ENCODE measurements at regions not wholly inside any gene's neighbourhood (a gene's known extent, or its start where the extent isn't known, plus 50 kb on each side); places are given as distances from the start of the nearest gene placed in this dataset.

DNA sequence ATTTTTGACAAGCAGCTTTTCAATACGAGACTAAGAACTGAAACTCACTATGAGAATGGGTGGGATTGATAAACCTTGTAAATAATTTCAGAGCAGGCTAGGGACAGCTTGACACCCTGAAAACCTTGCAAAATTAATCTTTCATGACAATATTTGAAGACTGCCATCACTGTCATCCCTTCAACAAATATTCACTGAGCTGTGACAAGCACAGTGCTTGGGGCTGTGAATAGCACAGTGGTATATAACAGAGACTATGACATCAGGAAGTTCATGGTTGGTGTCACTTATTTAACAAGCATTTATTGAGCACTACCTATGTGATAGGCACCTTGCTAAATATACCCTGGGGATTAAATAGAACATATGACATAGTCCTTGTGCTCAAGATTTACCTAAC lies 741.0 kb upstream of the RIOK2 start:
- TF ChIP-seq GABPA (IDR thresholded peaks at IDR 0.05 in 1 of 2, conservative IDR thresholded peaks at IDR 0.05 in 1 of 2), result no peak
- TF ChIP-seq, protein P1, sequence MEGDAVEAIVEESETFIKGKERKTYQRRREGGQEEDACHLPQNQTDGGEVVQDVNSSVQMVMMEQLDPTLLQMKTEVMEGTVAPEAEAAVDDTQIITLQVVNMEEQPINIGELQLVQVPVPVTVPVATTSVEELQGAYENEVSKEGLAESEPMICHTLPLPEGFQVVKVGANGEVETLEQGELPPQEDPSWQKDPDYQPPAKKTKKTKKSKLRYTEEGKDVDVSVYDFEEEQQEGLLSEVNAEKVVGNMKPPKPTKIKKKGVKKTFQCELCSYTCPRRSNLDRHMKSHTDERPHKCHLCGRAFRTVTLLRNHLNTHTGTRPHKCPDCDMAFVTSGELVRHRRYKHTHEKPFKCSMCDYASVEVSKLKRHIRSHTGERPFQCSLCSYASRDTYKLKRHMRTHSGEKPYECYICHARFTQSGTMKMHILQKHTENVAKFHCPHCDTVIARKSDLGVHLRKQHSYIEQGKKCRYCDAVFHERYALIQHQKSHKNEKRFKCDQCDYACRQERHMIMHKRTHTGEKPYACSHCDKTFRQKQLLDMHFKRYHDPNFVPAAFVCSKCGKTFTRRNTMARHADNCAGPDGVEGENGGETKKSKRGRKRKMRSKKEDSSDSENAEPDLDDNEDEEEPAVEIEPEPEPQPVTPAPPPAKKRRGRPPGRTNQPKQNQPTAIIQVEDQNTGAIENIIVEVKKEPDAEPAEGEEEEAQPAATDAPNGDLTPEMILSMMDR (IDR thresholded peaks at IDR 0.05; ENCODE audit: low read depth, low read length, missing input control), result no peak
- no peak for TF ChIP-seq YY1 (IDR thresholded peaks at IDR 0.05)
- TF ChIP-seq, protein P2, sequence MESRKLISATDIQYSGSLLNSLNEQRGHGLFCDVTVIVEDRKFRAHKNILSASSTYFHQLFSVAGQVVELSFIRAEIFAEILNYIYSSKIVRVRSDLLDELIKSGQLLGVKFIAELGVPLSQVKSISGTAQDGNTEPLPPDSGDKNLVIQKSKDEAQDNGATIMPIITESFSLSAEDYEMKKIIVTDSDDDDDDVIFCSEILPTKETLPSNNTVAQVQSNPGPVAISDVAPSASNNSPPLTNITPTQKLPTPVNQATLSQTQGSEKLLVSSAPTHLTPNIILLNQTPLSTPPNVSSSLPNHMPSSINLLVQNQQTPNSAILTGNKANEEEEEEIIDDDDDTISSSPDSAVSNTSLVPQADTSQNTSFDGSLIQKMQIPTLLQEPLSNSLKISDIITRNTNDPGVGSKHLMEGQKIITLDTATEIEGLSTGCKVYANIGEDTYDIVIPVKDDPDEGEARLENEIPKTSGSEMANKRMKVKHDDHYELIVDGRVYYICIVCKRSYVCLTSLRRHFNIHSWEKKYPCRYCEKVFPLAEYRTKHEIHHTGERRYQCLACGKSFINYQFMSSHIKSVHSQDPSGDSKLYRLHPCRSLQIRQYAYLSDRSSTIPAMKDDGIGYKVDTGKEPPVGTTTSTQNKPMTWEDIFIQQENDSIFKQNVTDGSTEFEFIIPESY (IDR thresholded peaks at IDR 0.05), result no peak
- no peak for TF ChIP-seq SP1 (IDR thresholded peaks at IDR 0.05)
- no peak for TF ChIP-seq EGR1 (IDR thresholded peaks at IDR 0.05; ENCODE audit: low read depth in 2 of 2)
- TF ChIP-seq NR2F2 (IDR thresholded peaks at IDR 0.05), result no peak
- no peak for TF ChIP-seq JUND (IDR thresholded peaks at IDR 0.05)
- no peak for TF ChIP-seq TAF1 (conservative IDR thresholded peaks at IDR 0.05)
- TF ChIP-seq, protein P3, sequence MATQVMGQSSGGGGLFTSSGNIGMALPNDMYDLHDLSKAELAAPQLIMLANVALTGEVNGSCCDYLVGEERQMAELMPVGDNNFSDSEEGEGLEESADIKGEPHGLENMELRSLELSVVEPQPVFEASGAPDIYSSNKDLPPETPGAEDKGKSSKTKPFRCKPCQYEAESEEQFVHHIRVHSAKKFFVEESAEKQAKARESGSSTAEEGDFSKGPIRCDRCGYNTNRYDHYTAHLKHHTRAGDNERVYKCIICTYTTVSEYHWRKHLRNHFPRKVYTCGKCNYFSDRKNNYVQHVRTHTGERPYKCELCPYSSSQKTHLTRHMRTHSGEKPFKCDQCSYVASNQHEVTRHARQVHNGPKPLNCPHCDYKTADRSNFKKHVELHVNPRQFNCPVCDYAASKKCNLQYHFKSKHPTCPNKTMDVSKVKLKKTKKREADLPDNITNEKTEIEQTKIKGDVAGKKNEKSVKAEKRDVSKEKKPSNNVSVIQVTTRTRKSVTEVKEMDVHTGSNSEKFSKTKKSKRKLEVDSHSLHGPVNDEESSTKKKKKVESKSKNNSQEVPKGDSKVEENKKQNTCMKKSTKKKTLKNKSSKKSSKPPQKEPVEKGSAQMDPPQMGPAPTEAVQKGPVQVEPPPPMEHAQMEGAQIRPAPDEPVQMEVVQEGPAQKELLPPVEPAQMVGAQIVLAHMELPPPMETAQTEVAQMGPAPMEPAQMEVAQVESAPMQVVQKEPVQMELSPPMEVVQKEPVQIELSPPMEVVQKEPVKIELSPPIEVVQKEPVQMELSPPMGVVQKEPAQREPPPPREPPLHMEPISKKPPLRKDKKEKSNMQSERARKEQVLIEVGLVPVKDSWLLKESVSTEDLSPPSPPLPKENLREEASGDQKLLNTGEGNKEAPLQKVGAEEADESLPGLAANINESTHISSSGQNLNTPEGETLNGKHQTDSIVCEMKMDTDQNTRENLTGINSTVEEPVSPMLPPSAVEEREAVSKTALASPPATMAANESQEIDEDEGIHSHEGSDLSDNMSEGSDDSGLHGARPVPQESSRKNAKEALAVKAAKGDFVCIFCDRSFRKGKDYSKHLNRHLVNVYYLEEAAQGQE (IDR thresholded peaks at IDR 0.05), result no peak
- no peak for TF ChIP-seq HNF4G (IDR thresholded peaks at IDR 0.05)
- TF ChIP-seq RAD21 (IDR thresholded peaks at IDR 0.05), result no peak

All from liver (tissue), 3 donors.